ENCODE measurements at regions not wholly inside any gene's neighbourhood (a gene's known extent, or its start where the extent isn't known, plus 50 kb on each side); places are given as distances from the start of the nearest gene placed in this dataset.

GRCh38 chr5:19002111-19002510, 985.9 kb downstream of the CDH18 start:
- TF ChIP-seq CTCF (IDR thresholded peaks at IDR 0.05 in 4 of 5, conservative IDR thresholded peaks at IDR 0.05 in 1 of 5) (no peak), POLR2A (IDR thresholded peaks at IDR 0.05) (no peak)
